ENCODE measurements at regions not wholly inside any gene's neighbourhood (a gene's known extent, or its start where the extent isn't known, plus 50 kb on each side); places are given as distances from the start of the nearest gene placed in this dataset.

DNA sequence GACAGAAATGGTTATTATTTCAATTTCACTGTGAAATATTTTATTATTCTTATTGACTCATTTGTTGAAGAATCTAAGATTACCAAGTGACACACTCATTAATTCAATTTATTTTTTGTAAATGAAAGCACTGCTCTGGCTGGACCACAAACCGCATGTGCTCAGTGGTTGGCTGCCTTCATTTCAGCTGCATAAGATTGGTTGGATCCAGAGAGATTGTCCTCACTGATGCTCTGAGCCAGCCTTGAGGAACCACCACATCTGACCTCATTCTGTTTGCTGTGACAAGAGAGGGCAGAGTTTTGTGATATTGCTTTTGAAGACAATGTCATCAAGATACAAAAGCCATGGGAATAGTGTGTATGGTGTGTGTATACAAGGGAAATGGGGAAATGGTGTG lies 192.1 kb downstream of the CYRIA start:
- WGBS, 2 donors, result 97 to 98% methylated on average over 1 of the region's 1 CpG
- DNase-seq, result no peak
- no peaks in the 10 kb centered on the region for H3K36me3 ChIP-seq
- intact Hi-C loops (cut with DNase I), result no loop called here
- H3K27me3 ChIP-seq, result no peaks in the 10 kb centered on the region
- H3K4me3 ChIP-seq (replicated peaks in 1 of 3), result no peak overlapping the region
- H3K4me1 ChIP-seq, result no peaks in the 10 kb centered on the region
- no peak for TF ChIP-seq POLR2A (IDR thresholded peaks at IDR 0.05)
- TF ChIP-seq, protein P1, sequence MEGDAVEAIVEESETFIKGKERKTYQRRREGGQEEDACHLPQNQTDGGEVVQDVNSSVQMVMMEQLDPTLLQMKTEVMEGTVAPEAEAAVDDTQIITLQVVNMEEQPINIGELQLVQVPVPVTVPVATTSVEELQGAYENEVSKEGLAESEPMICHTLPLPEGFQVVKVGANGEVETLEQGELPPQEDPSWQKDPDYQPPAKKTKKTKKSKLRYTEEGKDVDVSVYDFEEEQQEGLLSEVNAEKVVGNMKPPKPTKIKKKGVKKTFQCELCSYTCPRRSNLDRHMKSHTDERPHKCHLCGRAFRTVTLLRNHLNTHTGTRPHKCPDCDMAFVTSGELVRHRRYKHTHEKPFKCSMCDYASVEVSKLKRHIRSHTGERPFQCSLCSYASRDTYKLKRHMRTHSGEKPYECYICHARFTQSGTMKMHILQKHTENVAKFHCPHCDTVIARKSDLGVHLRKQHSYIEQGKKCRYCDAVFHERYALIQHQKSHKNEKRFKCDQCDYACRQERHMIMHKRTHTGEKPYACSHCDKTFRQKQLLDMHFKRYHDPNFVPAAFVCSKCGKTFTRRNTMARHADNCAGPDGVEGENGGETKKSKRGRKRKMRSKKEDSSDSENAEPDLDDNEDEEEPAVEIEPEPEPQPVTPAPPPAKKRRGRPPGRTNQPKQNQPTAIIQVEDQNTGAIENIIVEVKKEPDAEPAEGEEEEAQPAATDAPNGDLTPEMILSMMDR (IDR thresholded peaks at IDR 0.05), result no peak
- H3K27ac ChIP-seq, result no peak overlapping the region
- H3K9me3 ChIP-seq, result no peaks in the 10 kb centered on the region

DNA sequence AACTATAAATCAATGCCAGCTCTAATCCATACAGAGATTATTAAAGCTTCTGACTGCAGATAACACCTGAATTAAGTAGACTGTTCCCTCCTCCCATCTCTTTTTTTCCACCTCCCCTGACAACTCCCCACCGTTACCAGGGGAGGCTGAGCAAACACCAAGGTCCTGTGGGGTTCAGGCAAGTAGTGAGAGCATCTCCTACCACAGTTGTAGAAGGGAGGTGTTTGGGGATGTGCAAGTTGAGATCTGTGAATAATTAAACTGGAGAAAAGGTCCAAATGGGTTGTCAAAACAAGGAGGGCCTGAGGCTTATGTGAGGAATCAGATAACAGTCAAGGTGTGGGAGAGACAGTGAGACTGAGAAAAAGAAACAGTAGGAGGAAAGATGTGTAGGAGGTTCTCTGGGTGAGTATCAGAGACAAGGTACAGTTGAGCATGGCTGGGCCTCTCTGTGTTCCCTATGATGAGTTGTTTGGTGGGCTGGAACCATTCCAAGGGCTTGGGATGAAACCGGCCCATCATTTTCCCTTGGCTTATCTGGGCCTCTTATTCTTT lies 194.6 kb downstream of the CYRIA start:
- WGBS, 2 donors, result 81 to 83% methylated on average over 2 of the region's 2 CpGs
- Histone ChIP-seq H3K36me3 (no peaks in the 10 kb centered on the region), H3K27ac (no peak overlapping the region), H3K4me1 (no peaks in the 10 kb centered on the region), H3K9me3 (no peaks in the 10 kb centered on the region), H3K4me3 (replicated peaks in 1 of 3) (no peak overlapping the region), H3K27me3 (no peaks in the 10 kb centered on the region)
- no peak for DNase-seq
- intact Hi-C loops (cut with DNase I), result no loop called here
- TF ChIP-seq POLR2A (IDR thresholded peaks at IDR 0.05), result no peak
- TF ChIP-seq, protein P1 (IDR thresholded peaks at IDR 0.05), result no peak

DNA sequence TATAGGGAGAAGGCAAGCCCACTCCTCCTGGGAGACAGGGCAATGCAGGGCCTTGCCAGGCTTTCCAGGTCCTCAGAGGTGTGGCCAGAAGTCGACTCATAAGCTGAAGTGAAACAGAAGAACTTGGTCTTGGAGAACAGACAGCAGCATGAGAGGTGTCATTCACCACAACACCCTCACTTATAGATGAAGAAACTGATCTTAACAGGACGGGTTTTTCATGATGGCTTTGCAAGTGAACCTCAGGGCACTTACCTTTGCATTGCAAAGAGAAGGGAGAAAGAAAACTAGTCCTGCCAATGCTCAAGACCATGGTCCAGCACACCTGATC lies 198.8 kb downstream of the CYRIA start:
- WGBS, 2 donors, result 51 to 72% methylated on average over 2 of the region's 2 CpGs
- H3K36me3 ChIP-seq, result no peaks in the 10 kb centered on the region
- TF ChIP-seq, protein P1 (IDR thresholded peaks at IDR 0.05), result no peak
- no peak for TF ChIP-seq POLR2A (IDR thresholded peaks at IDR 0.05)
- no peaks in the 10 kb centered on the region for H3K4me1 ChIP-seq
- H3K27me3 ChIP-seq, result no peaks in the 10 kb centered on the region
- H3K4me3 ChIP-seq (replicated peaks in 1 of 3), result no peak overlapping the region
- intact Hi-C loops (cut with DNase I), result no loop called here
- no peaks in the 10 kb centered on the region for H3K9me3 ChIP-seq
- H3K27ac ChIP-seq, result no peak overlapping the region
- no peak for DNase-seq

DNA sequence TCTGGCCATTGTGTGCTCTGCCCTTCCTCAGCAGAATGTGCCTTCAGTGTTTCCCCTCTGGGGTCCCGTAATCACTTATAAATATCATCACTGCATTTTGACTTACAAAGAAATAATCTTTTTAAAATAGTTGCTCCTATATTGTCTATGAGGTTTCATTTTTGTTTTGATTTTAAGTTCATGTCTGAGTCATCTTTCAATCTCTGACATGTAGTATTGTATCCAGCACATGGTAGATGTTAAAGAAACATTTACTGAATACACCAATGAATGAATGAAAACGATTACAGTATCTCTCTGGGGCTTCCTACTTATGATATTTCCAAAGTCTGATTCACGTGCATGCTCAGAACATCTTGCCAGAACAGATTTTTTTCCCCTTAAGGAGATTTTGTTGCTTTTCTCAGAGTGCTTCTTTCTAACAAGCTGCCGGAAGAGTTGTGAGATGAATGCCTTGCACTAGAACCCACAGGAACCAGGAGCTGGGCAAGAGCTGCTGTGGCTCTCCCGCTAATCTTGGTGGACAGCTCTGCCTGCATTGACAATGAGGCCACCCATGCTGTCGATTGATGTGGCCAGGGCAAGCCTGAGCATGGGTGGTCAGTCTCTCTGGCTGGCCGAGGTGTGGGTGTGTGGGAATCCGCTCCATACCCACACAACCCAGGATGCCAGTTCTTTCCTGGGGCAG lies 199.4 kb downstream of the CYRIA start:
- no peaks in the 10 kb centered on the region for H3K27me3 ChIP-seq
- no peak for DNase-seq
- TF ChIP-seq, protein P1 (IDR thresholded peaks at IDR 0.05), result no peak
- no peak for TF ChIP-seq POLR2A (IDR thresholded peaks at IDR 0.05)
- H3K27ac ChIP-seq, result no peak overlapping the region
- 65 to 74% methylated on average over 8 of the region's 8 CpGs for WGBS, 2 donors
- no peaks in the 10 kb centered on the region for H3K36me3 ChIP-seq
- H3K9me3 ChIP-seq, result no peaks in the 10 kb centered on the region
- H3K4me1 ChIP-seq, result no peaks in the 10 kb centered on the region
- intact Hi-C loops (cut with DNase I), result no loop called here
- no peak overlapping the region for H3K4me3 ChIP-seq (replicated peaks in 1 of 3)

DNA sequence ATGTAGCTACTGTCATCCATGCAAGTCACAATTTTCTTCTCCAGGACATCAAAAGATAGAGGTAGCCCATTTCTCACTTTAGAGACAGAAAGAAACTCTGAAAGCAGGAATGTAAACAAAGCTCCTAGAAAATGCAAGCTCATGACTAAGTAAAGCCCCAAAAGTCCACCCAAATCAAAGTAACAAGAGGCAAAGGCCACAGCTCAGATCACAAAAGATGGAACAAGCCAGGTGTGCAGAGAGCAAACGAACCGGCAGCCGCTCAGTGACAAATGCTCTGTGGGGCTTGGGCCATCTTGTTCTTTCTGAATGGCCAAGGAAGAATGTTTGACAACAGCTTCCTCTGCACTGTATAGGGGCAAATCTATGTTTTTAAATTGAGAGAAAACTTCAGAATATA lies 201.0 kb downstream of the CYRIA start:
- Histone ChIP-seq H3K4me1 (no peaks in the 10 kb centered on the region), H3K27me3 (no peaks in the 10 kb centered on the region), H3K4me3 (replicated peaks in 1 of 3) (no peak overlapping the region), H3K27ac (no peak overlapping the region), H3K36me3 (no peaks in the 10 kb centered on the region), H3K9me3 (no peaks in the 10 kb centered on the region)
- WGBS, 2 donors, result 61 to 68% methylated on average over 3 of the region's 3 CpGs
- TF ChIP-seq, protein P1 (IDR thresholded peaks at IDR 0.05), result no peak
- no peak for TF ChIP-seq POLR2A (IDR thresholded peaks at IDR 0.05)
- intact Hi-C loops (cut with DNase I), result no loop called here
- no peak for DNase-seq

Measured in thyroid gland (tissue), 4 donors.